Right hindlimb (tissue), 1 donor: ENCODE measurements at regions not wholly inside any gene's neighbourhood (a gene's known extent, or its start where the extent isn't known, plus 50 kb on each side); places are given as distances from the start of the nearest gene placed in this dataset.
"Not testable (repeated sequence)": the region's sequence is repeated elsewhere in the genome, so short reads cannot be mapped to it uniquely, and the experiment has no call there.

Experiments used
- DNase-seq: peaks from one replicate; pipeline ENCODE4 v3.0.0-alpha.2; 2018

GRCh38 chr3:30305021-30305420 is 301.4 kb upstream of the TGFBR2 start:
- DNase-seq, result no peak

DNA sequence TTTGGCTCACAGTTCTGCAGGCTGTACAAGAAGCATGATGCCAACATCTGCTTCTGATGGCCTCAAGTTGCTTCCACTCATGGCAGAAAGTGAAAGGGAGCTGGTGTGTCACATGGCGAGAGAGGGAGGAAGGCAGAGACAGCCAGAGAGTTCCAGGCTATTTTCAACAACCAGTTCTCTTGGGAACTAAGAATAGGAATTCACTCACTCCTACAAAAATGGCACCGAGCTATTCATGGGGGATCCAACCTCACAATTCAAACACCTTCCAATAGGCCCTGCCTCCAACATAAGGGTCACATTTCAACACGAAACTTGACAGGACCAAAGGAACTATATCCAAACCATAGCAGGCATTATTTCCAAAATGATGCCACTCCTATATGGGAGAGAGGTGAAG is 299.5 kb upstream of the TGFBR2 start:
- no peak for DNase-seq

- no peak for DNase-seq
Measured at GRCh38 chr3:30307372-30307950, 298.9 kb upstream of the TGFBR2 start.

DNA sequence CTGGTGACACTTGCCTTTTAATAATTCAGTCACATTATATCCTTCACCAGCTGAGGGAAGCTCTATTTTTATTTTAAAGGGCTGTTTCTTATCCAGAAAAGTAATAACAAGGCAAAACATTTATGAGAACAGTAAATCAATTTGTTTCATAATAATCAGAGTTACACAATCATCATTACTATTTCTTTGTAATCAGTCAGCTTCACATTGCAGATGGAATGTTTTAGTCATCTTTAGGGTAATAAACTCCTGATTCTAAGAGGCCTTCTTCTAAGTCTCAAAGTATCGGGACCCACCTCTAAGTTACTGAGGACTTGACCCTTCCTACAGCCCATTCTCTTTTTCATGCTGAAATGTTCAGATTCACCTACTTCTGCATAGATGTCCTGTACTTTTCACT is 298.3 kb upstream of the TGFBR2 start:
- DNase-seq, result no peak

DNA sequence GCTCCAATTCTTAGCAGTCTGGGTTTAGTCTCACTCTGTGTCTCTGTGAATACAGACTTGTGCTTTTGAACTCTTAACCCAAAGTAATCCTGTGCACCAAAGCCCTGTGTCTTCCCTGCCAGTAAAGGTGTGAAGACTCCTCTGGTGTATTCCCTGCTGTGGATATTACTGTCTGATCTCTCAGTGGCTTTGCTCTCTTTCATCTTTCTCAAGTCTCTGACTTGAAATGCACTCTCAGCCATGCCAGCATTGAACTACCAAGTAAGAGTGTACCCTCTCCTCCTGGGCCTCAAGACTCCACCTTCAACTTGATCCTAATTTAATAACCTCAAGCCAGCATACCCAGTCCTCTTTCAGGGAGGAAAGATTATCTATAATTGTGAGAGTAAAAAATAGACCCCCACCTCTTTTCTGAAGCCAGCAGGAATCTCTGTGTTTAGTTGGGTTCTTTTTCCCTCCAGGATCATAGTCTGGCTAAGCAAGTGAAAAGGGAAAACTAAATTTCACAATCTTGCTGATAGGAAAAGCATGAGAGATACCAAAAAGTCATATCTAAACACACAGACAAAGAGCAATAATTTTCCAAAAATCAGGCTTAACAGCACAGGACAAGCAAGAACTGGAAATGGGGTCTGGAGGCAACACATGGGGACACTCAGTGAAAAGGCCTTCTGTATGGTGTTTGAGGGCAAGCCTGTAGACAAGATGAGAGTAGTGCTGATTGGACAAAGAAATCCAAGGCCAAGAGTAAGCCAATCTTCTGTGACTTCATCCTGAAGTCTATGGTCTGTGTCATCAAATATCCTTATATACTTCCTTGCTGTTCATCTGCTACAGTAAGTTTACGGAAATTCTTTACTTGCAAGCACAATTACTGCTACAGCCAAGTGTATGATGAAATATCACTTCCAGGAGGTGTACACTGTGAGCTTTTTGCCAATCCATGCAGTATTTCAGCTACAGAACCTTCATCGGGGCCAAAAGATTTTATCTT is 296.1 kb upstream of the TGFBR2 start:
- DNase-seq, result no peak

DNA sequence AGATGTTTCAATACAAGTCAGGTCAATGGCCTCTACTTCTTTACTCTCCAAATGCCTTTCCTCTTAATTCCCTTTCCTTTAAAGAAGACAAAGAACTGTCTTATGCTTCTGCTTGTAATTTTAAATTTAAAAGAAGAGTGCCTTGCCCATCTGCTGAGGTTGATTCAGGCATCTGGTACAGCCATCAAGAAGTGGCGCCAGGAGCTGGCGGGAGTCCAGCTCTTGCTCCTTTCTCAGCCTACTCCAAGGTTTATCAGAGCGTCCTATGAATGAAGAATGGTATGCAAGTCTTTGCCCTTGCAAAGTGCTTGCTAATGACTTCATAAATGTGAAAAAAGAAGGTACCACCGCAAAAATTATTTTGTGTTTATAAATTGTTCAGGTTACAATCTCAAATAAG is 294.6 kb upstream of the TGFBR2 start:
- DNase-seq, result peak; percentile 51

- no peak for DNase-seq
Measured at GRCh38 chr3:30313840-30314239, 292.6 kb upstream of the TGFBR2 start.

- no peak for DNase-seq
Measured at GRCh38 chr3:30314757-30315325, 291.6 kb upstream of the TGFBR2 start.

DNA sequence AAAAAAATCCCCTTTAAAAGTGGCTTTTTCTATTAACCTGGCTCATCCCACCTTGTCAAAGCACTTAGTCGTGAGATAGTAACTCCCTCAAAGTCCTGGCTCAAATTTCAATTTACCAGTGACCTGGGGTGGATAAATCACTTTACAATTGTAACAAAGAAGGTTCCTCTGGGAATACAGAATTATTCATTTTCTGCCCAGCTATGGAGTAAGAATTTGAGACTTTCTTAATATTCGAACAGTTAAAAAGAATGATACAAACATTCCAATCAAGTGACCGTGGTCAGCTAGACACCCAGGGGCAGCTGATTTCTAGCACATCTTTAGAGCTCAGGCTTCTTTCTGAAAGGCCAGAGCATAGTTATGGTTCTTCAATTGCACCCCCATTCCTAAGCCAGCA is 291.0 kb upstream of the TGFBR2 start:
- no peak for DNase-seq

- no peak for DNase-seq
Measured at GRCh38 chr3:30317561-30317960, 288.8 kb upstream of the TGFBR2 start.

- DNase-seq, result no peak
Measured at GRCh38 chr3:30318110-30318509, 288.3 kb upstream of the TGFBR2 start.

GRCh38 chr3:30319713-30320112 is 286.7 kb upstream of the TGFBR2 start:
- DNase-seq, result peak; percentile 24

- DNase-seq, result no peak
Measured at GRCh38 chr3:30320392-30320791, 286.0 kb upstream of the TGFBR2 start.

- no peak for DNase-seq
Measured at GRCh38 chr3:30321065-30321464, 285.3 kb upstream of the TGFBR2 start.

DNA sequence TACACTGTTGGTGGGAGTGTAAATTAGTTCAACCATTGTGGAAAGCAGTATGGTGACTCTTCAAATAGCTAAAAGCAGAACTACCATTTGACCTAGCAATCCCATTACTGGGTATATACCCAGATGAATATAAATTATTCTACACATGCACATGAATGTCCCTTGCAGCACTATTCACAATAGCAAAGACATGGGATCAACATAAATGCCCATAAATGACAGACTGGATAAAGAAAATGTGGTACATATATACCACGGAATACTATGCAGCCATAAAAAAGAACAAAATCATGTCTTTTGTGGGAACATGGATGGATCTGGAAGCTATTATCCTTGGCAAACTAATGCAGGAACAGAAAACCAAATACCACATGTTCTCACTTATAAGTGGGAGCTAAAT is 282.8 kb upstream of the TGFBR2 start:
- not testable (repeated sequence) for DNase-seq

DNA sequence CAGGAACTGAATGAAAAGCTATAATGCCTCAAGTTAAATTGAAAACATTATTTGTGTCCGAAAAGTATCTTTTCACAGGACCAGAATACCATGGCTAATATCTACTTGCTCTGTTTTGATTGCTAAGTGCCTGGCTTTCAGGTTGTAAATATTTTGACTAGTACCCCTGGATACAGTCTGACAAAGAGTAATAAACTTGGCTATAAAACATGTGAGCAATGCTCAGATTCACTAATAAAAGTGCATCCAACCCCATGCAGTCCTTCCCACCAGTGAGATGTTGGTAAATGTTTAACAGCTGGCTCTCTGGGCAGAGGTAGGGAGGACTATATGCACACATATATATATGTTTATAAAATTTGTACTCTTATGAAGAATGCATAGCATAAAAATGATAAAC is 281.8 kb upstream of the TGFBR2 start:
- DNase-seq, result no peak

GRCh38 chr3:30327976-30328375 is 278.4 kb upstream of the TGFBR2 start:
- DNase-seq, result not testable (repeated sequence)

DNA sequence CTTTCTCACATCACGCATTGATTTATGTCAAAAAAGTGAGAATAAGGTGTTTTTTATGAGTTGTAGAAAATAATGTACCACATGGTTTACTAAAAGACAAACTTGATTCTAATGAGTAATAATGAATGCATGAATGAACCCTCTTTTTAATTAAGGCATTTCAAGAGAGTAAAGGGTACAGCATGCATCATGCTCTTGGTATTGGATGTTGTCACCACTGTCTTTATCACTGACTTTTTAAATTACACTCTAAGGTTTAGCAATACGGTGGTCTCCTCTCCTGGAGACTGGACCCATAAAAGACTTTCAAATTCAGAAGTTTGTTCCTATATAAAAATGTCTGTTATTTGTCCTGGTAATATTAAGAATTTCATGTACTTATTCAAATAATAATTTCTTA is 277.5 kb upstream of the TGFBR2 start:
- DNase-seq, result not testable (repeated sequence)

- no peak for DNase-seq
Measured at GRCh38 chr3:30331519-30331918, 274.9 kb upstream of the TGFBR2 start.

DNA sequence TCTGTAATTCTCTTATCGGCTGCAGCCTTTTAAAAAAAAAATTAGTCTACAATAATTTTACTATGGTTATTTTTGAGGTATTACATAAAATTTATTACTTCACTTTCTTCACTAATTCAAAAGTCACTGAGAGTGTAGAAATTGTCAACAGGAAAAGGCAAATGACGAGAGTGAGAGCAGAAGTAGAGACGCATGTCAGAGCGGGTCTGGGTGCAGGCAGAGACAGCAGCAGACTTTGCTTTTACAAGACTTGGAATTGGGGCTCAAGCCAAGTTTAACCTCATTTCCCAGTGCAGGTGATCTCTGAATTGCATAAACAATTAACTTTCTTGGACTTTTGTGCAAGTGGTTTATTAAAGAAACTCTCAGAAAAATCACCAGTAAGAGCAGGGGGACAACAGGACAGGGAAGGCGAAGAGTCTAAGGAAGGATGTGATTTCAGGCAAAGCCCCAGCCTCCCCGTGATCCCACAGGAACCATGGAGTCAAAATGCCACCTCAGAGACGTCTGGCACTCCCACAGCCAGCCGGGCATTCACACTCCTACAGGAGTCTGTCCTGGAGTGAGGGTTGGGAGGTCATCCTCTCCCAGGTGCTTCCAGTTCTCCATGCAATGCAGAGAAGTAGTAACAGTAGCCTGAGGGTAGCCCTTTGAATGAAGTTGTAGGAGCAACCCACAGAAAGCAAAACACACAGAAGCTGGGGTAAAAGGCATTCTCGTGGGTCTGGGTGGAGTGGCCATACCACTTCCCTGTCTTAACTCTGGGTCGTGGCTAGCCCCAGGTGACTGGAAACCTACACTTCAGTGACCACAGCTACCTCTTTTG is 274.0 kb upstream of the TGFBR2 start:
- DNase-seq, result no peak

DNA sequence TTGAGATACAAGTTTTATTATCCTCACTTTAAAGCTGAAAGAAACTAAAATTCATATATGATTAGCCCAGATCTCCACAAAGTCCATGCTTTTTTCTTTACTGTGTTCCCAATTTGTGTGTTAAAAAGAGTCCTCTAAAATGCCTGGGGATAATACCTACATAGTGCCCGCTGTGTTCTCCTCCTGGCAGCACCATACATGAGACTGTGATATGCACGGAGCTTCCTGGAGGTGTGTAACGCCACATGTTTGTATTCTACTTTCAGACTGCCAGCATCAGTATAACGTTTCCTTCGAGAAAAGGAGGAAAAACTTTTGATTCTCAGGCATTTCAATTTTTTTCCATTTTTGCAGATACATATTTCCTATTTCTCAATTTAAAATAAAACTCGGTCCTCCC is 273.3 kb upstream of the TGFBR2 start:
- no peak for DNase-seq

GRCh38 chr3:30333903-30334302 is 272.5 kb upstream of the TGFBR2 start:
- DNase-seq, result no peak

GRCh38 chr3:30340500-30340899 is 265.9 kb upstream of the TGFBR2 start:
- no peak for DNase-seq
